ENCODE measurements at regions not wholly inside any gene's neighbourhood (a gene's known extent, or its start where the extent isn't known, plus 50 kb on each side); places are given as distances from the start of the nearest gene placed in this dataset.

GRCh38 chr4:64870558-64870957, 461.3 kb upstream of the TECRL start:
- no peak overlapping the region for H2AFZ ChIP-seq (ENCODE audit: low read length)
- no peak for DNase-seq (ENCODE audit: low spot score)
- CTCF ChIA-PET (ENCODE audit: unreplicated experiment) = no interaction called here

GRCh38 chr4:64857815-64858214, 448.6 kb upstream of the TECRL start:
- Histone ChIP-seq H3K4me3 (ENCODE audit: low read depth, low read length, poor library complexity, severe bottlenecking) (no peak overlapping the region), H3K9me2 (ENCODE audit: insufficient read depth, low read length) (no peaks in the 10 kb centered on the region), H4K20me1 (ENCODE audit: insufficient read depth, low read length) (no peaks in the 10 kb centered on the region), H3K4me1 (ENCODE audit: insufficient read depth, low read length, poor library complexity, severe bottlenecking) (no peaks in the 10 kb centered on the region), H3K9me3 (ENCODE audit: low read length) (no peaks in the 10 kb centered on the region), H3K4me2 (ENCODE audit: low read length) (no peak overlapping the region), H3K36me3 (ENCODE audit: insufficient read depth, low read length) (no peaks in the 10 kb centered on the region), H3K27ac (ENCODE audit: low read depth, low read length, poor library complexity, severe bottlenecking) (no peak overlapping the region), H2AFZ (ENCODE audit: low read length) (no peak overlapping the region), H3K79me2 (ENCODE audit: insufficient read depth, low read depth, low read length) (no peaks in the 10 kb centered on the region)
- no peak for TF ChIP-seq CTCF (conservative IDR thresholded peaks at IDR 0.05; ENCODE audit: low read length)
- POLR2A ChIA-PET = no interaction called here
- CTCF ChIA-PET (ENCODE audit: unreplicated experiment) = no interaction called here
- intact Hi-C loops (cut with micrococcal nuclease; ENCODE audit: unreplicated experiment) = no loop called here
- no peak for DNase-seq (ENCODE audit: low spot score)
- BruUV-seq (replicated peaks) = no TSS peak

More at GRCh38 chr4:64870558-64870957, 461.3 kb upstream of the TECRL start:
- Histone ChIP-seq H3K27ac (ENCODE audit: low read depth, low read length, poor library complexity, severe bottlenecking) (no peak overlapping the region), H3K79me2 (ENCODE audit: insufficient read depth, low read depth, low read length) (no peaks in the 10 kb centered on the region), H3K9me3 (ENCODE audit: low read length) (0 out of 2 replicates have a peak, but pooled peaks cover 4% of the 10 kb centered on the region), H3K9me2 (ENCODE audit: insufficient read depth, low read length) (no peaks in the 10 kb centered on the region), H3K4me3 (ENCODE audit: low read depth, low read length, poor library complexity, severe bottlenecking) (no peak overlapping the region), H3K4me1 (ENCODE audit: insufficient read depth, low read length, poor library complexity, severe bottlenecking) (no peaks in the 10 kb centered on the region), H3K4me2 (ENCODE audit: low read length) (no peak overlapping the region), H4K20me1 (ENCODE audit: insufficient read depth, low read length) (no peaks in the 10 kb centered on the region), H3K36me3 (ENCODE audit: insufficient read depth, low read length) (no peaks in the 10 kb centered on the region)
- BruUV-seq (replicated peaks) = no TSS peak
- POLR2A ChIA-PET = no interaction called here
- no peak for TF ChIP-seq CTCF (conservative IDR thresholded peaks at IDR 0.05; ENCODE audit: low read length)
- TF ChIP-seq EZH2phosphoT487 (IDR thresholded peaks at IDR 0.05; ENCODE audit: borderline replicate concordance, low read depth, low read length) = no peak
- intact Hi-C loops (cut with micrococcal nuclease; ENCODE audit: unreplicated experiment) = no loop called here

- ChIA-PET POLR2A (interaction anchor here (0.6 kb wide), 1 partner anchor 201 kb away, joined by 3 read pairs; no protein-coding TSS in a partner anchor), CTCF (ENCODE audit: unreplicated experiment) (no interaction called here)
- no peaks in the 10 kb centered on the region for H3K36me3 ChIP-seq (ENCODE audit: insufficient read depth, low read length)
- H3K9me3 ChIP-seq (ENCODE audit: low read length) = no peaks in the 10 kb centered on the region
- no peak overlapping the region for H3K27ac ChIP-seq (ENCODE audit: low read depth, low read length, poor library complexity, severe bottlenecking)
- no peak for DNase-seq (ENCODE audit: low spot score)
- no peak overlapping the region for H2AFZ ChIP-seq (ENCODE audit: low read length)
- intact Hi-C loops (cut with micrococcal nuclease; ENCODE audit: unreplicated experiment) = no loop called here
- no peaks in the 10 kb centered on the region for H3K79me2 ChIP-seq (ENCODE audit: insufficient read depth, low read depth, low read length)
- H3K4me1 ChIP-seq (ENCODE audit: insufficient read depth, low read length, poor library complexity, severe bottlenecking) = no peaks in the 10 kb centered on the region
- H3K4me3 ChIP-seq (ENCODE audit: low read depth, low read length, poor library complexity, severe bottlenecking) = no peak overlapping the region
- no peaks in the 10 kb centered on the region for H4K20me1 ChIP-seq (ENCODE audit: insufficient read depth, low read length)
- BruUV-seq (replicated peaks) = no TSS peak
- no peak overlapping the region for H3K4me2 ChIP-seq (ENCODE audit: low read length)
- TF ChIP-seq CTCF (conservative IDR thresholded peaks at IDR 0.05; ENCODE audit: low read length) (no peak), EZH2phosphoT487 (IDR thresholded peaks at IDR 0.05; ENCODE audit: borderline replicate concordance, low read depth, low read length) (no peak)
- H3K9me2 ChIP-seq (ENCODE audit: insufficient read depth, low read length) = no peaks in the 10 kb centered on the region
Measured at GRCh38 chr4:64857198-64857597, 447.9 kb upstream of the TECRL start.

Data from OCI-LY7 (cell line).